GM12892 (cell line): ENCODE measurements at regions not wholly inside any gene's neighbourhood (a gene's known extent, or its start where the extent isn't known, plus 50 kb on each side); places are given as distances from the start of the nearest gene placed in this dataset.

Source experiments
- DNase-seq: peaks from one replicate; pipeline ENCODE4 v3.0.0; 2011; ENCODE audit not compliant: insufficient read length
- FAIRE-seq: peaks from 2 replicates; lab custom pipeline; 2011; peaks lifted over from hg19 to GRCh38; lab: Jason Lieb, UNC
- POLR2A ChIP-seq: IDR thresholded peaks from 2 replicates; pipeline ENCODE4 v1.6.1; 2011; ENCODE audit warnings: low read depth, low read length, control low read depth
- POLR2AphosphoS5 ChIP-seq: IDR thresholded peaks from 2 replicates; pipeline ENCODE4 v1.6.1; 2011; ENCODE audit warnings: low read depth, low read length, control low read depth
- TAF1 ChIP-seq: IDR thresholded peaks from 2 replicates; pipeline ENCODE4 v1.6.1; 2011; ENCODE audit warnings: low read depth, mild to moderate bottlenecking, control low read depth, low read length, borderline replicate concordance

DNA sequence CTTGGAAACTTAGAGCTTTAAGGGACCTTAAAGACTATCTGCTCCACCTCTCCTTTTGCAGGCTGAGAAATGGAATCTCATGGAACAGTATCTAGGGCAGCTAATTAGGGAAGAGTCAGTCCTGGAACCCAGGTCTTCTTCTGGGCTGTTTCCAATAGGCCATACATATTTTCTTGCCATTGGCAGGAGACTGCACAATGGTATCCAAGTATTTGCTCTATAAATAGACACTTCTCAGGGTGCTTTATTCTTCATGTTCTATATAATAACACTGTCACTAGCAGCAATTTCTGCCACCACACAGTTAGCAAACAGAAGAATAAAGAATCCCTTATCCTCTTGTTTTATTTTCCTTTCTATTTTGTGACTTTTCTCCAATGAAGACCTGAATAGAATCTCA lies 291.7 kb downstream of the C4orf33 start:
- no peak for FAIRE-seq
- TF ChIP-seq TAF1 (no peak), POLR2A (no peak), POLR2AphosphoS5 (no peak)
- DNase-seq = no peak

GRCh38 chr4:129393976-129394375 lies 298.0 kb downstream of the C4orf33 start:
- DNase-seq (no peak), FAIRE-seq (no peak)
- TF ChIP-seq POLR2A = no peak
- TF ChIP-seq POLR2AphosphoS5 = no peak
- TF ChIP-seq TAF1 = no peak

DNA sequence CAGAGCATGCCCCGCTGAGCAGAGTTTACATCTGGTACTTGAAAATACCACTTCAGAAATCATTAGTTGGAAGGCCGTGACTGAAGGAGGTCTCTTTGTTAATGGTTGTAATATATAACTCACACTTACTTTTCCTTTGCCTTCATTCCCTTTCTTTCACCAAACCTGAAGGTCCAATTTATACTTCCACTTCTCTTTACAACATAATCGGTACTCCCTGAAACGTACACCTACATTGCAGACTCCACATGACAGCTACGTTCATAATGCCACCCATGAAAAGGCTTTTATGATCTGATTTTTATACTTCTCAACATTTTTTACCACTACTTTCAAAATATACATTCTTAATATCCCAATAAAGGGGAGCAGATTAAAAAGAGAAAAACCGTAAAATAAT lies 298.7 kb downstream of the C4orf33 start:
- FAIRE-seq (no peak), DNase-seq (no peak)
- TF ChIP-seq POLR2AphosphoS5 (no peak), POLR2A (no peak), TAF1 (no peak)

GRCh38 chr4:129403848-129404247 lies 307.9 kb downstream of the C4orf33 start:
- no peak for FAIRE-seq
- DNase-seq = no peak
- TF ChIP-seq TAF1 (no peak), POLR2A (no peak), POLR2AphosphoS5 (no peak)

- no peak for TF ChIP-seq POLR2A
- no peak for TF ChIP-seq POLR2AphosphoS5
- TF ChIP-seq TAF1 = no peak
Observed at GRCh38 chr4:129410115-129410514, 314.2 kb downstream of the C4orf33 start.

DNA sequence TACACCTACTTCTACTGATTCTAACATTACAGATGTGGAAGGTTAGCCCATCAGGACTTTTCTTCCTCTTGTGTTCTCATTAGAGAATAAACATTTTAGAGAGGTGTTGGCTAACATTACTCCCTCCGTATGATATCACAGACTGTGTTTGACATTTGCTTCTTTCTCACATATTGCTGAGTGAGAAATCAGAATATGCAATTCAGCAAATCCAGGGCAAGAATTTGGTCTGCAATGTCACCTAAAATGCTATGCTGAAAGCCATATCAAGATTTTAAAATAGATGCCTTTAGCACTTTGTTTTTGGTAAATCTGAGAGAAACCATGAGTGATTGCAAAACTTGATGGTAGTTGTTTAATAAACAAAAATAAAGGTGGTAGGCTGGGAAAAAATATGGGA lies 319.1 kb downstream of the C4orf33 start:
- DNase-seq = no peak
- FAIRE-seq = no peak
- TF ChIP-seq POLR2A (no peak), TAF1 (no peak), POLR2AphosphoS5 (no peak)

More at GRCh38 chr4:129410115-129410514, 314.2 kb downstream of the C4orf33 start:
- FAIRE-seq (no peak), DNase-seq (no peak)

DNA sequence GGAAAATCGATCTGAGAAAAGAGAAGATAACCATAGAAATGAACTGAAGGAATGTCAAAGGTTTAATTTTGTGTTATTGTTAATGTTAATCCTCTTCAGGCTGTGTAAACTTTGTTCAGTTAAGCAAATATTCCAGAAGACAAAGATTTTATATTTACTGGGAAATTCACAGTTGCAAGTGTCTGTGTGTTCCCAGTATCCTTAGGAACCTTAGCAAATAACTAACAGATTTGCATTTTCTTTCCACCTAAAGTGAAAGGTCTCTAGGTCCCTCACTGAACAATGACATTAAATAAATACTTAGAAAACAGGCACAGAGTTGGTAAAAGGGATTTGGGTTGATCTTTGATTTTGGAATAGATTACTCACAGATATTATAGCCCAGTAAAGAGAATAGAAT lies 324.7 kb downstream of the C4orf33 start:
- DNase-seq (no peak), FAIRE-seq (no peak)
- no peak for TF ChIP-seq POLR2A

GRCh38 chr4:129422277-129422676 lies 326.3 kb downstream of the C4orf33 start:
- FAIRE-seq (no peak), DNase-seq (no peak)
- TF ChIP-seq POLR2A (no peak), POLR2AphosphoS5 (no peak), TAF1 (no peak)

DNA sequence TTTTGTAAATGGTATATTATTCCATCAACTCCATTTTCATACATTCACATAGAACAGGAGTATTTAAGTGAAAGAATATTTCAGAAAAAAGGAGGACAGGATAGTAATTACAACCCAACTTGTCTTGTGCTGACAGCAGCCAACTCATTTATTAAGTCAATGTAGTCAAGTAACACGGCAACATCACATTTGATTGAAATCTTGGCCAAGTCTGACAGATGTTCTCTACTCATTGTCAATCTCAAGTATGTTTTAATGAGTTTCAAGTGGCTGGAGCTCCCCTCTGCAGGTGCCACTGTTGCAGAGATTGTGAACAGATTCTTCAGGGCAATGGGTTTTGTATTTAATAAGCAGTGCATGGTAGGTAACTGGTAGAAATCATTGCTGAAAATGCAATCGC lies 332.5 kb downstream of the C4orf33 start:
- no peak for FAIRE-seq
- no peak for DNase-seq
- TF ChIP-seq POLR2A (no peak), TAF1 (no peak), POLR2AphosphoS5 (no peak)

DNA sequence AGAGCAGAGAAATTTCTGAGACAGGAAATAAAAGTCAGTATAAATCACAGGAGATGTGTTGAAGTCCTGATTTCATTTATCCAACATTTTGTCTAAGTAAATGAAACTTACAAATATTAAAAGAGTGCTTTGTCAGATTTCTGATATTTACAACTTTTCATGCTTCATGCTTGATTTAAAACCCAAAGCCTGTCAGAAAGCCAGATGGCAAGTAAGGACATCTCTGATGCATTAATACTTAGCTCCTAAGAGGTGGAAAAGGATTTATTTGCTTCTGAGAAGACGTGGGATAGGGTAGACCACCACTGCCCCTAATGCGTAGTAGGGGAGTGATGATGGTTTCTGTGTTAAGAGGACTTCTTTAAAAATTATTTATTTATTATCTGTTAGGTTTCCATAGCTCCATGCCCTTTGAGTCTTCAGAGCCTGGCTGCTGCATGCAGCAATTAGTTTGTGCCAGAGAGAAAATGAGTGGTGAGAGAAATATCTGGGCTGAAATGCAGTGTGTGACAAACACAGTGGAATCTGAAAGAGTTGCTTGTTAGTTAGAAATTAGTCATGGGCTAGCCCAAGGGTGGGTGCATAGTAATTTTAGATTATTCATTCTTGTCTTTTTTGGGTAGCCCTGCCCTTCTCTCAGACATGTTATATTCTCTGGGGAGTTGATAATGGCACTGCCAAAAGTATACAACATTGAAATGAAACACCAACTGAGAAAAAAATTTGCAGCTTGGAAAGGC lies 333.8 kb downstream of the C4orf33 start:
- FAIRE-seq (no peak), DNase-seq (no peak)
- TF ChIP-seq TAF1 = no peak
- no peak for TF ChIP-seq POLR2A
- TF ChIP-seq POLR2AphosphoS5 = no peak

GRCh38 chr4:129437347-129437746 lies 341.4 kb downstream of the C4orf33 start:
- no peak for DNase-seq
- no peak for FAIRE-seq
- TF ChIP-seq POLR2A (no peak), TAF1 (no peak), POLR2AphosphoS5 (no peak)

DNA sequence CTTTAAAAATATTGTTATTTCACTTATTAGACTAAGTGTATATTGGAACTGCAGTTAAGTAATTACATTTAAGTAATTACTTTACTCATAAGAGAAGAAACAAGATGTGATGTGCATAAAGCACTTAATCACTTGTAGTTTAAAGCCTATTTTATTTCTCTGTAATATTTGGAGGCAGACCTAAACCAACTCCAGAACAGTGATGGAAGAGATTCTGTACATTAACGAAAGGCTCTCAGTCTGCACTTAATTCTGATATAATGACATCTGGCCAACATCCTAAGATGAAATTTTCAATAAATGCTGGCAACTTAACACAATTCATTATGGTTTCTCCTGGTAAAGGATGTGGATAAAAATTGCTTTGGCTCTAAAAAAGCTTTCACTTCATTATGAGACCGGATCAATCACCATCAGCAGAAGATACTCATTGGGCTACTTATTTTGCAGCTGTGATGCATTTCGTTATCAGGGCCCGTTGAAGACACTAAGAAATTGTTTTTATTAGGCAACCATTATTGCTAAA lies 342.6 kb downstream of the C4orf33 start:
- FAIRE-seq (no peak), DNase-seq (no peak)
- no peak for TF ChIP-seq TAF1
- no peak for TF ChIP-seq POLR2A
- TF ChIP-seq POLR2AphosphoS5 = no peak
